HPDE6-E6E7 (cell line): ENCODE measurements at regions not wholly inside any gene's neighbourhood (a gene's known extent, or its start where the extent isn't known, plus 50 kb on each side); places are given as distances from the start of the nearest gene placed in this dataset.

ENCODE experiments used
- DNase-seq: peaks from one replicate; pipeline ENCODE4 v3.0.0; 2011; ENCODE audit warnings: missing footprints; ENCODE audit errors: extremely low spot score

DNA sequence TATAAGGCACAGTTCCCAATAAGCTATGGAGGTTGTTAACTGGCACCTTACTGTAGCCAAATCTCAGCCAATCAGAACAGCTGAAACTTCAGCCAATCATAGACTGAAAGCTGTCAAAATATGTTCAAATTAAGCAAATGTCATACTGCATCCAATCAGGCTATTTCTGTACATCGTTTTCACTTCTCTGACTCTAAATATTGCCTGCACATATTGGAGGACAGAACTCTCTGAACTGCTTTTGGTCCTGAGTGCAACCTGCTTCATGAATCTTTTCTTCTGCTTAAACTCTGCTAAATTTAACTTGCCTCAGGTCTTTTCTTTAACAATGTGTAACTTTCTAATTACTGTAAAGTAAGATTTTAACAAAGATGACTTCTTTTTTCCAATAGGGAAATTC, 1198.9 kb upstream of the PCDH7 start:
- DNase-seq, result no peak

DNA sequence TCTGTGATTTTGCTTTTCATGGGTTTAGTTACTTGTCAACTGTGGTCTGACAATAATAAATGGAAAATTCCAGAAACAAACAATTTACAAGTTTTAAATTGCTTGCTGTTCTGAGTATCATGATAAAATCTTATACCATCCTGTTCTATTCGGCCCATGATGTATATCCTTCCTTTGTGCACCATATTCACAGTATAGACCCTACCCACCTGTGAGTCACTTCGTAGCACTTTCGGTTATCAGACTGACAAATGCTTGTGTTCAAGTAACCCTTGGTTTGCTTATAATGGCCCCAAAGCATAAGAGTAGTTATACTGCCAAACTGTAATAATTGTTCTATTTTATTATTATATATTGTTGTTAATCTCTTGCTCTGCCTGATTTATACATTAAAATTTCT, 1183.4 kb upstream of the PCDH7 start:
- no peak for DNase-seq

DNA sequence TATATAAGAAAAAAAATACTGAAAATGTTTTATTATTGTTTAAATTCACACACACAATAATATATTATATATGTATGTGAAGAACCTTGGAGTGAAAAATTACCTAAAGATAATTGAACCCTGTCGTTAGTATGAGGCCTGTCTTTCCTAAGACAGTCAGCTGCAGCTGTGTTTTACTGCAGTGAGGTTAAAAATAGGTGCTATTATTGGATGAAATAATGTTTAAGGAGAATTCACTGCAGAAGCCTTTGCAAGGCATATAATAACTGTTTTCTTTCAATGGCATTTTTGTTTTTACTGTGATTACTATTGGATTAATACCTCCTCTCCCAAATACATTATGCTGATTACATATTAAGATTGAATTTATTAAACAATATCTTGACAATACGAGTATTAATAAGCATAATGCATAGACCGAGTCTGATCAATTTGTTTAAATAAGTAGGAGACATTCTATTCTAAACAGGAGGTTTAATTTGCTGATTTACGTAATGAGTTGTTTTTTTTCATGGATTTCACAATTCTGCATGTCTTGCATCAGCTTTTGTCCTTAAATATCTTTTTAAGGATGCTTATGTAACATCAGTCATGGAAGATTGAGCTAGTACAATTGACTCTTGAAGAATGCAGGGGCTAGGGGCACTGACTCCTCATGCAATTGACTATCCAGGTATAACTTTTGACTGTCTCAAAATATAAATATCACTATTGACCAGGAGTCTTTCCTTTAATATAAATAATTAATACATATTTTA, 1181.1 kb upstream of the PCDH7 start:
- no peak for DNase-seq

DNA sequence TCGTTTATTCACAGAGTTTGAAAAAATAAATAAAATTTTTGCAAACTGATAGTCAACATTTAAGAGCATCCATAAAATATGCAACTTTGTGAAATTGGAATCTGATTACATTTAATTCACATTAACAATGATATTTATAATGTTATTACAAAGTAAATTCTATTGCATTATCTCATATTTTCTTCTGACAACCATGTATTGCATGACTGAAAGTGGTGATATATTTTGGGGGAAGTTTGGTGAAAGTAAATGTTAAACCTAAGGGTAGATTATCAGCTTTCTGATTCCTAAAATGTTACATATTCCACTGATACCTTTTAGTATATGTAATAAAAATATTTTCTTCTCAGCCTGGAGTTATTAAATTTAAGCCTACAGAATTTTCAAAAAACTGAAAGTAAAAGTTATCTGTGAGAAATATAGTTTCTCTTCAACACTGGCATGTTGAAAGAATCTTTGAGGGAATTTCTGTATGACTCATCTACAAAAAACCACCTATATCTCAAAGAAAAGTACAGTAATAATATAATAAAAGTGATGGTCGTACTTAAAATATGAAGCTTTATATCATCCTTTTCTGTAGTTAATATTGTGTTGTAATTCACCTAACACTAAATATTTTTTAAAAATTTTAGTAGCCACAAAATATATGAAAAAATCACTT, 1179.6 kb upstream of the PCDH7 start:
- peak; percentile 13 for DNase-seq

DNA sequence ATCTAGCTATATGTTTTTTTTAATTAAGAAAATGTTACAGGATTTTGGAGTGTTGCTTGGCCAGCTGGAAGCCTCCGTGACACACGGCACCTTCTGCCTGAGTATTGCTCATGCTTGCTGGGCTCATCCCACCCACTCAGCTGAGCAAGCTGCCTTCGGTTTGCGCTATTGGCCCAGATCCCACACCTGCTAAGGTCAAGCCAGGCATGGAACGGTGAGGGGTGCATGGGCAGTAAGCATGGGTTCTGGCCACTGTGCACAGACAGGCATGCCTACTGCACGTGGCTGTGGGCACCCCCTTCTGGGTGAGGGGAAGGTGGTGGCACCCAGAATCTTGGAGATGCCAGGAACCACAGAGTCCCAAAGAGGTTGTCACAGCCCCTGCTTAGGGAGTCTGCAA, 1178.4 kb upstream of the PCDH7 start:
- no peak for DNase-seq

DNA sequence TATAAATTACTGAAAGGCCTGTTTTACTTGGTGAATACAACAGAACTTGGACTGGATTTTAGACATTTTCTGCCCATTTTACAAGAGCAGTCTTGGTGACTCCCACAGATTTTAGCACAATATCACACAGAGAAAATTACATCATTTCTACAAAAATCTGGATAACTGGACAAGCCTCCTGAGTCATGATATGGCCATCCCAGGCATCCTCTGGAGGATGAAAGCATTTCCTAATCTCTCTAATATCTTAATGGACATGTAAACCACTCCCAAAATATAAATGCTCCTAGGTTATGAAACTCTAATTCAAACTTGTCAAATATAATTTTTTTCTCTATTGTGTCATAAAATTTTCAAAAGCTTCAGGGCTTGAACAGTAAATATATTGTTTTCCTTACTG, 1170.8 kb upstream of the PCDH7 start:
- no peak for DNase-seq

DNA sequence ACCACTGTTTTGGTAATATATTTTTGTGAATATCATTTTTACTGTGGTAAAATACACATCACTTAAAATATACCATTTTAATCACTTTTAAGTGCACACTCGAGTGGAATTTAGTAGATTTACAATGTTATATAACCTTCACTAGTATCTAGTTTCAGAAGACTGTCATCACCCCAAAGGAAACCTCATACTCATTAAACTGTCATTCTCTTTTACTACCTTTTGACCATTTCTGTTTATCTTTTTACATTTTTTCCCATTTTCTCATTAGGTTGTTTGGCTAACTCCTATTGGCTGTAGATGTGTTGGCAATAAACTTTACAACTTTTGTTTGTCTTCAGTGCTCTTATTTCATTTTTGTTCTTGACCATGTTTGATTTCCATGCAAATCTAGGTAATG, 1168.3 kb upstream of the PCDH7 start:
- no peak for DNase-seq

DNA sequence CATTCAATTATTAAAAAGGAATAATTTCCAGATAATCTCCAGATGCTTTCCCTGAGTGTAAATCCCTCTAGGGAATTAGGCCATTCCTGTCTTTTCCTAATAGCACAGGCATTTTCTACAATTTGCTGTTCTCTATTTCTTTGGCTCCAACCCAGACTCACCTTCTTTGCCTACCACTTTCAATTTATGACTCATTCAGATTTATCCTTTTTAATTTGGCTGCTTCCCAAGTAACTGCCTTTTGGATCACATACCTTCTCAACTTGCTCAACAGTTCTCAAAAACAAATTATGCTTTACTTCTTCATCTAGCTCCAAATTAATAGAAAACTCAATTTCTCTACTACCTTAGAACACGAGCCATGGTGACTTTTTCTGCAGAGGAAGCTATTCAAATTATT, 1166.3 kb upstream of the PCDH7 start:
- peak; percentile 15 for DNase-seq

DNA sequence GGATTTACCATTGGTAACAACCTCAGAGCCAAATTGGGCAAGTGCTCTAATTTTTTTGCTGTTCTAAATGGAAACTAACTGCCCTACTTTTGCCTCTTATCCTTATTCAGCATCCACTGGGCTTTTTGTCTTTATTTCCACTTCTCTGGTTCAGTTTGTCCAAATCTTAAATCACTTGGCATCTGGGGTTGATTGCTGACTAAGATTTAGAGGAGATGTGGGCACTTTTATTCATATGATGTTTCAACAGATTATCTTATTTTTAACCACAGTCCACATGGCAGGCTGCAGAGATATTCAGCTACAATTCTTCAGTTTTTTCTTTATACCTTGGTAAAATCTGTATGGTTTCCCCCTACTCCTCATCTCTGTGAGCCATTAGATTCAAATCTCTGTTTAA, 1161.4 kb upstream of the PCDH7 start:
- no peak for DNase-seq

DNA sequence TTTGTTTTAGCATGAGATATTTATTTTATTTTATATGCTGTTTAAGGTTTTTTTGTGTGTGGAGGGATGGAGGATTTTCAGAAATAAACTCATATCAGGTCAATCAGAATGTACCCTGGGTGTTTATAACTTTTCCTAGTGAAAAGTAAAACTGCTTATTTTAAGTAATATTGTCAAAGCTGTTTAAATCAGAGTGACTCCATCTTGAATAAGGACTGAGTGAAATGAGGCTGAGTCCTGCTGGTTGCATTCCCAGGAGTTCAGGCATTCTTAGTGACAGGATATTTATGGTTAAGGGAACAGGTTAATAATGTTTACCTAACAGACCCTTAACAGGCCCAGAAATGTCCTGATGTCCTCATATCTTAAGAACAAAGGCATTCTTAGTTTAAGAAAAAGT, 1160.9 kb upstream of the PCDH7 start:
- DNase-seq, result no peak

DNA sequence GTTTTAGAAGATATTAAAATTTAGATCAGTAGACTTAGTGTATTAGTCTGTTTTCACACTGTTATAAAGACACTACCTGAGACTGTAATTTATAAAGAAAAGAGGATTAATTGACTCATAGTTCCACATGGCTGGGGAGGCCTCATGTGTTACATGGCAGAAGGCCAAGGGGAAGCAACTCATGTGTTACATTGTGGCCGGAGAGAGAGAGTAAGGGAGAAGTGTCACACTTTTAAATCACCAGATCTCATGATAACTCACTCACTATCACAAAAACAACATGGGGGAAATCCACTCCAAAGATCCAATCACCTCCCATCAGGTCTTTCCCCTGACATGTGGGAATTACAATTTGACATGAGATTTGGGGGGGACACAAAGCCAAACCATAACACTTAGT, 1159.7 kb upstream of the PCDH7 start:
- no peak for DNase-seq

DNA sequence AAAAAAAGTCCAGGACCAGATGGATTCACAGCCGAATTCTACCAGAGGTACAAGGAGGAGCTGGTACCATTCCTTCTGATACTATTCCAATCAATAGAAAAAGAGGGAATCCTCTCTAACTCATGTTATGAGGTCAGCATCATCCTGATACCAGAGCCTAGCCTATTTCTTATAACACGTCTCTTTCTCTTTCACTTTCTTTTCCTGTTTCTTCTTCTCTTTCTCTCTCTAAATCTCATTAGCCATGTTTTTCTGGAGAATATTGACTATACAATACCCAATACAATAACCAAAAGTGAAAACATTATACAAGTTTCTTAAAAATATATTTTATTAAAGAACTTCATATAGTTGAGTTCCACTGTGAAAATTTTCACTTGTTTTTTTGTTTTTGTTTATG, 1154.9 kb upstream of the PCDH7 start:
- no peak for DNase-seq

DNA sequence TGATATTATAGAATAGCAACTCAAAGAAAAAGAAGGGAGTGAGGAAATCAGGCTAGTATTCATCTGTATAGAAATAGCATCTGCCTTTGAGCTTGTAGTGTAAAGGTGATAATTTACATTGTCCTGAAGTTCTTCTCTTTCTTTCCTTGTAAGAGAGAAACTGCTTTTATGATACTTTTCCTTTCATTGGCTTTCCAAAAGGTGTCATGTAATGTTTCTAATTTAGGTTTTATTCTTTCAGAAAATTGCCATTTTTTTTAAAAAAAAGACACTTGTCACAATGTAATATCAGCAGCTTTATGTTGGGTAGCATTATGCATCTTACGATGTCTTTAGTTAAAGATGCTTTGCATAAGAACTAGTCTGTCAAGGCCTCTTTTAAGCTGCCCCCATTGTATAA, 1153.8 kb upstream of the PCDH7 start:
- no peak for DNase-seq

DNA sequence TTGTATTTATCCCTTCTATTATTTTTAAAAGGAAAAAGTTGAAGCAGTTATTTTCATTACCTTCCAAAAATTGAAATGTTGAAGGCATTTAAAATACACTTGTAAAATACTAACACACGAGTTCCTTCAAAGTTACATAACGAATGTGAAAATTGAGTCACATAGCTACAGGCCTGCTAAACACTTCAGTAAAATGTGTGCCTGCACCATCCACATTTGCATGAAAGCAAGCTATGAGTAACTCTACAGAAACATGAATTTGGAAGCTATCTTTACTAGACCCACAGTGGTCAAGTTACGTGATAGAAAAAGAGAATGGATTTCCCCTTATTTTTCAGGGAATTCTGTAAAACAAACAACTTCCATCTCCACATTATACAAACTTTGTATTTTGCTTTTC, 1148.8 kb upstream of the PCDH7 start:
- no peak for DNase-seq

DNA sequence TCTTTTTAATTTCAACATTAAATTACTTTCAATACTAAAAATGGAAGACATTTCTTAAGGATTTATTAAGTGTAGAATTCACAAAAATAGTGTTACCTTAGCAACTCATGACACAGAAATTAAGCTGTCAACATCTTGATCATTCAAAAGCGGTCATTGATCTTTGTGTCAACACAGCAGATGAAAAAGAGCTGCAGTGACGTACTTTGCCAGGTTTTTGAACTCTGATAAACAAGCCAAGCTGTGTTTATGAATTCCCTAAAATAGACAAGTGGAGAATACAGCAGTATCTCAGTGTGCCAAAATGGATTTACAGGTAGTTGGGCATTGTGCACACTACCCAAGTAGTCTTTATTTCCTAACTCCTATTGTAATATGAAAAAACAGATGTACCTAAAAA, 1141.8 kb upstream of the PCDH7 start:
- no peak for DNase-seq

DNA sequence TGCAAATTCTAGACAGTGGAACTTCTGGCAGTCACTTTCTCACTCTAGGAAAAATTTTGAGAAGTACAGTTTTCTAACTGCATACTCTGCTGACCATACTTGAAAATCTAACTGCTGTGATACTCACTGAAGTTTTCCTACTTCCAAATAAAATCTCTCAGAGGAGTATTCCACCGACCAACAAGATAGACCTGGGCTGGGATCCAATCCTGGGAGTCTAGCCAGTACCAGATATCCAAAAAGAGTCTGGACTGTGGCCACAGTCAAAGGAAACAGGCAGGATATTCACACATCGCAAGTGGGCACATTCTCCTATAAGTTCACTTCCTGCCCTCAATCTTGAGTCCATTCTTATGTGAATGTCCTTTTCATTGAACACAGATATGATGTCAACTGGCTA, 1138.7 kb upstream of the PCDH7 start:
- DNase-seq, result no peak

DNA sequence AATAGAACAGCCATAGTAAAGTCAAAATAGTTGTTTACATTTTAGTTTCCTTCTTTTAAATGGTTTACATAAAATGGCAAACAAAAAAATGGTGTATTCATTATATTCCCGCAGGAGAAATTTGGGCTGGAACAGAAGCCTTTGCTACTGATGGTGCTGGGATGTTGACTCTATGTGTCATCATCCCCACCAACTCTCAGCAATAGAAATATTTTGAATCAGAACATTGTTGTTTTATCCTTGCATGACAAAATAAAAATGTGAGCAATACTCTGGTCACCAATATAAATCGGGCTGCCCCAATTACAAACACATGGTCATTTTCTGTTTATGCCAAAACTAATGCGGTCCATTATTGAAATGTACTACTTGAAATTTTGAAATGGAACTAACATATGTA, 1131.6 kb upstream of the PCDH7 start:
- no peak for DNase-seq

DNA sequence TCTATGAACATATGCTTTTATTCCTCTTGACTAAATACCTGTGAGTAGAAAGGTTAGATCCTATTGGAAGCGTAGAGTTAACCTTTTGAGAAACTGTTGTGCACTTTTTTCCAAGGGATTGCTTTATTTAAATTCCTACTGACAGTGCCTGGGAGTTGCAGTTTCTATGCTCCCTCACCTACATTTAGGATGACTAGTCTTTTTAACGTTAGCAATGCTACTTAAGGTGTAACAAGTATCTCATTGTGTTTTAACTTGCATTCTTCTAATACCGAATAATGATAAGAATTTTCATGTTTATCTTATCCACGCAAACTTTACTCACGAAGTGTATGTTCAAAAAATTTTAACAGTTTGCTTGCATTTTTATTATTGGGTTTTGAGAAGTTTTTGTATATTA, 1123.9 kb upstream of the PCDH7 start:
- DNase-seq, result no peak

DNA sequence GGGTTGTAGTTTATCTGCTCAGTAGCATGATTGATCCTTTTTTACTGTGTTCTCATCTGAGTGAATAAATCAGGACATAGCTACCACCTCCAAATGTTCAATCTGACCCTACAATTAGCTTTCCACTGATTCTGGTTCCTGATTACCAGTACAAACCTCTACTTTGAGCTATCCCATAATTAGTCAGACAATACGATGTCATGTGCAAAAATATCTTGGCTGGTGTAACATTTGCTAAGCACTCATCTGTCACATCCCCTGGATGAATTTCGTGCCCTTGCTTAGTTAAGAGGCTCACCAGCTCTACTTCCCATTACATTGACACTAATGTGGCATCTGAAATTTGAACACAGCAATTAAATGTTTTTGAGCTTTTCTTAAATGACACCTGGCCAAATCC, 1101.0 kb upstream of the PCDH7 start:
- no peak for DNase-seq

DNA sequence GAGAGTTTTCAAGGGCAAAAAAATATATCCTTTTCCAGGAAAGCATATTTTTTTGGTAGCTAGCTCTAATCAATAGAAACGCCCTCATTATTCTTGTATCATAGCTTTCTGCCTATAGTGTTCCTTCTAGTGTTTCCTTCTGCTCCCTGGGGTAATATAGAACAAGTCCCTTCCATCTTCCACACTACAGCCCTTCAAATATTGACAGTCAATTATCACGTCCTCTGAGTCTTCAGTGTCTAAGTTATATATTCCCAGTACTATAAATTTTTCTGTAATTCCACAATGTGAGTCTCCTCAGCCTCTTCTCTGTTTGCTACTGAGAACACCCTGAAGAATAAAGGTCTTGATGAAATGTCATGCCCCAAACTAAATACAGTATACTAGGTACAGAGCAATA, 1088.0 kb upstream of the PCDH7 start:
- DNase-seq, result no peak

DNA sequence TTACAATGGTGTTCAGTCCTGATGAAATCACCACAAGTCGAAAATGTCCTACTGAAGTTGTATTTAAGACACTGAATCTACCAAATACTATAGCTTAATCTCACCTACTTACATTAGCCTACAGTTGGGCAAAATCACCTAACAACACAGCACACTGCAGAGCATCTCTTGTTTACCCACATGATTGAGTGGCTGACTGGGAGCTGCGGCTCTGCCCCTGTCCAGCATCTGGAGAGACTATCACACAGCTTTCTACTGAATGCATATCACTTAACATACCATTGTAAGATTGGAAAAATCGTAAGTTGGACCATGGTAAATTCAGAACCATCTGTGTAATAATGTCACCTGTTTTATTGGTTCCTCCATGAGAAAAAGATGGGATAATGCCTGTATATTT, 1083.2 kb upstream of the PCDH7 start:
- no peak for DNase-seq

DNA sequence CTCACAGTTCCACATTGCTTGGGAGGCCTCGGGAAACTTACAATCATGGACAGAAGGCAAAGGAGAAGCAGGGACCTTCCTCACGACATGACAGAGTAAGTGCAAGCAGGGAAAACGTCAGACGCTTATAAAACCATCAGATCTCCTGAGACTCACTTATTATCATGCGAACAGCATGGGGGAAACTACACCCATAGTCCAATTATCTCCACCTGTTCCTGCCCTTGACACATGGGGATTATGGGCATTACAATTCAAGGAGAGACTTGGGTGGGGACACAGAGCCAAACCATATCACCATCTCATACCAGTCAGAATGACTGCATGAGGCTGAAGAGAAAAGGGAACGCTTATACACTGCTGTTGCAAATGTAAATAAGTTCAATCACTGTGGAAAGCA, 1066.9 kb upstream of the PCDH7 start:
- no peak for DNase-seq

DNA sequence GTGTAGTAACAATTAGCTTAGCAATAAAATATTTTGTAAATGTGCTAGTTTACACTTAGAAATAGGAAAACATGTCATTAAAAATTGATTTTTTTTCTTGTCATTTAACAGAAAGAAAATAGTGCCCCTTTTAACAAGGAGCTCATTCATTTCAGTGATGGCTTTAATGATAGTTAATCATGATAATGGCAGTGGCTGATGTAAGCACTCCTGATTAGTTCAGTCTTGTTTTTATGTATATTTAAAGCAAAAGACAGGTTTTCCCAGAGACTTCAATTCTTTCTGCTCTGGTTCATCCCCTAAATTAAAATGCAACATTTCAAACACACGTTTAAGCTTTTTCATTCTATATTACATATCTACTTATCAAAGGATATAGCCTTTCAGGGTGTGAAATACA, 1039.5 kb upstream of the PCDH7 start:
- DNase-seq, result no peak

DNA sequence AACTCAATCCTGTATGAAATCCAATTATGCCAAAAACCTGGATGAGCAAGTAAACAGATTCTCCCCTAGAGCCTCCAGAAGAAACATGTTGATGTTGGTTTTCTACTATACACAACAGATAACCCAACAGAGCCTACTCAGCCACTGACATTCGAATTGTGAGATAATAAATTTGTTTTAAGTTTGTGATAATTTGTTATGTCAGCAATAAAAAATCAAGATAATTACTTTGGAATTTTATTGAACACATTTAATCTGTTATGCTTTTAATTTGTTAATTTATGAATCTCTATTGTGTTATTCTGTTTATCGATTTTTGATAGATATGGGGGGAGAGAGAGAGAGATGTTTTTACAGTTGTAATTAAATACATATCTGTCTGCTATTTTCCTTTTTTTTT, 1016.1 kb upstream of the PCDH7 start:
- DNase-seq, result no peak
